GM18511 (cell line): ENCODE measurements at regions not wholly inside any gene's neighbourhood (a gene's known extent, or its start where the extent isn't known, plus 50 kb on each side); places are given as distances from the start of the nearest gene placed in this dataset.
"Not testable (repeated sequence)": the region's sequence is repeated elsewhere in the genome, so short reads cannot be mapped to it uniquely, and the experiment has no call there.

Source experiments
- ATAC-seq: cut with Tn5 transposase; IDR thresholded peaks from one replicate; pipeline ENCODE4 v1.9.1; 2021; ENCODE audit warnings: mild to moderate bottlenecking, moderate library complexity; ENCODE audit not compliant: unreplicated experiment

GRCh38 chrX:94814216-94814615, 1140.2 kb downstream of the FAM133A start:
- ATAC-seq: no peak

DNA sequence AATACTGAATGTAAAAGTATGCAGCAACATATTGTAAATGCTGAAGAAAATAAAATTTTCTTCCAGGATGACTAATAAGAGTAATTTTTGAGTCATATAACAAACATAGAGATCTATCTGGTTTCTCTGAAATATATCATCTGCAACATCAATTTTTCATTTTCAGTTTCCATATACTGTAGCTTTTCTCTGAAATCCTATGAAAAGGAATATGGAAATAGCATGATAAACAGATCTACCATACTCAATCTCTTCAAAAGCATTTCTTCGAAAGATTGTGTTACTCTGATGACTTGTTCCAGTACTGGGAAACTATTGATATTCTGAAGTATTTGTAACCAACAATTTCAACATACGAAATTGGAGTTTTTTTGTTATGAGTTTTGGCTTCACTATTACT, 1156.7 kb downstream of the FAM133A start:
- peak; percentile 74 for ATAC-seq

DNA sequence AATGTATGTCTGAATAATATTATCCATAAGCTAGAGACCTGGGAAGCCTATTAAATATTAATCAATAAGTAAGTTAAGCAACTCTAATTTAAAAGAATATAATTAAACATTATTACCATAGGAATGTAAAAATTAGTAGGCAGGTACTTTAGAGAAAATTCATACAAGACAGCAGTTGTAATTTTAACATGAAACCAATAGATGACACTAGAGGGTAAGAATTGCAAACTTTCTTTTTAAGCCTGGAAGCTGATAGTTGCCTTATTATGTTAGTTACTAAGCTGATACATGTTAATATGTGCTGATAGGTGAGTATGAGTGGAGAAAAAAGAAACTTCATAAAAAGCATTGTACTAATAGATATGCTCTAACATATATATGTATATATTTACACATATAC, 1157.4 kb downstream of the FAM133A start:
- ATAC-seq: no peak

DNA sequence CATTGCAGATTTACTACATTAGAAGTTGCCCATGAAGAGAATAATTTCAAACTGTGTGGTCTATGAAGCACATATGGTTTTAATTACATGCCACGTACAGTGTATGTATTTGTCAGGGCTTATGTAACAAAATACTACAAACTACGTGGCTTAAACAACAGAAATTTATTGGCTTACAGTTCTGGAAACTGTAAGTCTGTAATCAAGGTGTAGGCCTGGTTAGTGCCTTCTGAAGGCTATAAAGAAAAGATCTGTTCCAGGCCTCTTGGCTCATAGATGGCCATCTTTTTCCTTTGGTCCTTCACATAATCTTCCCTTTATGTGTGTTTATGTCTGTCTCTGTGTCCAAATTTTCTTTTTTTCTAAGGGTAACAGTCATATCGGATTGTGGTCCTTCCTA, 1160.2 kb downstream of the FAM133A start:
- no peak for ATAC-seq

DNA sequence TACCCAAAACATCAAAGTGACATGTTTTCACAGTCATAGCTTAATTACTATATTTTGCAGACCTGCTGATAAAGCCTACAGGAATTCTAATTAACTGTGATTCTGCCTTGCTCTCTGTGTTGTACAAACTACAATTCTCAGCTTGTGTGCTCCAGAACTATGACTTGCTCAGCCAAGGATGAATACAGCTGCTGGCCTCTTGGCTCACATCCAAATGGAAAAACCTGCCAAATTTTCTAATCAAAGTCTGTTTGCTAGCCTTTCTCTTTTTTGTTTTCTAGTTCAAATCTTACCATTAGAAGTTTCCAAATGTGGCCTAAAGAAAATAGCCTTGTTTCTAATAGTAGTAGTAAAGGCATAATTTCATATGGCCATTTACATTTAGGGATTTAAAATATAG, 1176.8 kb downstream of the FAM133A start:
- no peak for ATAC-seq

- ATAC-seq: no peak
Measured at GRCh38 chrX:94854251-94854650, 1180.2 kb downstream of the FAM133A start.

- not testable (repeated sequence) for ATAC-seq
Measured at GRCh38 chrX:94862470-94862869, 1188.5 kb downstream of the FAM133A start.

- ATAC-seq: no peak
Measured at GRCh38 chrX:94871640-94872039, 1197.6 kb downstream of the FAM133A start.

DNA sequence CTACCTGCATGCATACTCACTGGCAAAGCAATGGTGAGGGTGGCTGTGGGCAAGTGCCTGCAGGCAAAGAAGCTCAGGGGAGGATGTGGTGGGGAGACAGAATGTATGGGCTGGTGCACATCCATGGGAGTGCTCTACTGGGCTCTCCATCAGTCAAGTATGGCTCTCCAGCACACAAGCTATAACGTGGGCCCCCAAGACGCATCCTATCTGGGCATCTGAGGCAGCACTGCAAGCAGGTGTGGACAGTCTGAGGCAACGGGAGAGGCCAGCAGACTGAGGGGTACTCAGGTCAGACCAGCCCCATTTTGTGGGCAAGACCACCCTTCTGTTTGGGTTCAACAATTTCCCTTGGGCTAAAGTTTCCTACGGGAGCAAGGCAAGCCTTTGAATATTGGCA, 1227.8 kb downstream of the FAM133A start:
- ATAC-seq: no peak

DNA sequence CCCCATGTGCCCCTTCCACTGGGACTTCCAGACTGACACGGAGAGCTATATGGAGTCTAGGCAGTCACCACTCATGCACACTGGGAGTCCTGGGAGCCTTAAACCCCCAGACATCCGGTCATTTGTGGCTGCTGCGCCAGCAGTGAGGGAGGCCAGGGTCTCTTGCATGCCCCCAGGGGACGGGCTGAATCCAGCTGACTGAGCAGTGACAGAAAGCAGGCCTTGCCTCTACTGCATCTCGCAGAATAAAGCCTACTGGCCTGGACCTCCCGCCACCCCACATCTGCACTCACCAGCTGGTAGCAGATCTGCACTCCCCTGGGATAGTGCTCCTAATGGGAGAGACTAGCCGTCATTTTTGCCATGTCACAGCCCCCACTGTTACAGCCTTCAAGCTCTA, 1234.2 kb downstream of the FAM133A start:
- ATAC-seq: no peak

- no peak for ATAC-seq
Measured at GRCh38 chrX:94908648-94909047, 1234.6 kb downstream of the FAM133A start.

DNA sequence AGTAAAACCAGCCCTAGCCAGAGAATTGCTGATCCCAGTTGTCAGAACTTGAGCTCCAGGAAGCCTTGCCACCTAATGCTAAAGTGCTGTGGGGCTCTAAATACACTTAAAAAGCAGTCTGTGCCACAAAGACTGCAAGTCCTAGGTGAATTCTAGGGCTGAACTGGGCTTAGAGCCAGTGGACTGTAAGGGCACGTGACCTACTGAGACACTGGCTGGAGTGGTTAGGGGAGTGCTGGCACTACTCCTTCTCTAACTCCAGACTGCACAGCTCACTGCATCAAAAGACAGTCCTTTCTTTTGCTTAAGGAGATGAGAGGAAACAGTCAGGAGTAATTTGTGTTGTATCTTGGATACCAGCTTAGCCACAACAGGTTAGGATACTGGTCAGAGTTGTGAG, 1240.2 kb downstream of the FAM133A start:
- ATAC-seq: no peak

- peak; percentile 82 for ATAC-seq
Measured at GRCh38 chrX:94932278-94932965, 1258.4 kb downstream of the FAM133A start.

DNA sequence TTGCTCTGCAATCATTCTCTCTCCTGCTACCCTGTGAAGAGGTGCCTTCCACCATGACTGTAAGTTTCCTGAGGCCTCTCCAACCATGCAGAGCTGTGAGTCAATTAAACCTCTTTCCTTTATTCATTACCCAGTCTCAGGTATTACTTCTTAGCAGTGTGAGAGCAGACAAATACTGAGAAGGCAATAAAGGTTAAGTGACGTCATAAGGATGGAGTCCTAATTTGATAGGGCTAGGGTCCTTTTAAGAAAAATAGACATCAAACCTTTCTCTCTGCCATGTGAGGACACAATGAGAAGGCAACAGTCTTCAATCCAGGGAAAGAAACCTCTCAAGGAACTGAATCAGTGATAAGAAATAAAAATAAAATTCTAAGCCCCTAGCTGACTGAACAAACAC, 1262.7 kb downstream of the FAM133A start:
- ATAC-seq: no peak

DNA sequence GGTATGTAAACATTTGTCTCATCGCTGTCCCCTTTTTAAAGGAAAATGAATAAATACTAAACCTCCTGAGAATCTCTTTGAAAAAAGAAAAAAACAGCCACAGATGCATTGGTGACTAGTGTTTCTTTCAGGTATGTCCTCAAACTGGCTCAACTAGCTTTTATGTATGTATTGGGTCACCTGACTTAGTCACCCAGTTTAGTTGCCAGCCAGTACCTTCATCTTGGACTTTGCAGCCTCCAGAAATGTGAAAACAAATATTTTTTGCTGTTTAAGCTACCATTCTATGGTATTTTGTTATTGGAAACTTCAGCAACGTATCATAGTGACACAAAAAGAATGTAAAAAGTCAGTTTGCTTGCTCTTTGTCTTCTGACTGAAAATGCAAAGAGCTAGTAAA, 1263.5 kb downstream of the FAM133A start:
- ATAC-seq: no peak

GRCh38 chrX:94942603-94943002, 1268.6 kb downstream of the FAM133A start:
- ATAC-seq: no peak

GRCh38 chrX:94946137-94946536, 1272.1 kb downstream of the FAM133A start:
- ATAC-seq: not testable (repeated sequence)

DNA sequence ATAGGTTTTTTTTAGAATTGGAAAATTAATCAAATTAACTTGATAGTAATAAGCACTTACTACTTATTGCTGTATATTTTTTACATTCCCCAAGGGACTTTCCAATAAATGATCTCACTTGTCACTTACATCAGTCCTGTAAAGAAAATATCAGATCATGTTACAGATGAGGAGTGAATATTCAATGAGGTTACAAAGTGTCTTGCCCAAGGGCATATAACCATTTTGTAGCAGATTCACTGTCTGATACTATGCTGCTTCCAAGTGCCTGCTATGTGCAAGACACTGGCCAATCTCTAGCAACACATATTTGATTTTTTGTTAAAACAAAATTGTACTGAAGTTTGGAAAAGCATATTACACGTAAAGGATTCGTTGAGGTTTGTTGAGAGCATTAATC, 1287.7 kb downstream of the FAM133A start:
- no peak for ATAC-seq

DNA sequence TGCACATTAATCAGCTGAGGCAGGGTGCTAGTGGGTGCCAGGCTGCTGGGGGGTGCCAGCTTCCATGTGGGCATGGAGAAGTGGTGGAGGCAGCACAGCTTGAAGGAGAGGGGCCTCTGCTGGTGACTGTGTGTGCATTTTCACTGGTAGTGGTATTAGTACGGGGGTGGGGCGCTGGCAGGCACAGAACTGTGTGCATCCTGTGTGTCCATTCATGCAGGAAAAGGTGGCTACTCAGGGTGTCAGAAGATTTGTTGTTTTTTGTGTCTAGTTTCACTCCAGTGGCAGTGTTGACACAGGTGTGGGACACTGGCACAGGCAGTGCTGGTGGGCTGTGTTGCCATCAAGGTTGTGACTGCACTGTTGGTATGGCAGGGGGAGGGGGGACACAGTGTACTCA, 1303.6 kb downstream of the FAM133A start:
- ATAC-seq: no peak

DNA sequence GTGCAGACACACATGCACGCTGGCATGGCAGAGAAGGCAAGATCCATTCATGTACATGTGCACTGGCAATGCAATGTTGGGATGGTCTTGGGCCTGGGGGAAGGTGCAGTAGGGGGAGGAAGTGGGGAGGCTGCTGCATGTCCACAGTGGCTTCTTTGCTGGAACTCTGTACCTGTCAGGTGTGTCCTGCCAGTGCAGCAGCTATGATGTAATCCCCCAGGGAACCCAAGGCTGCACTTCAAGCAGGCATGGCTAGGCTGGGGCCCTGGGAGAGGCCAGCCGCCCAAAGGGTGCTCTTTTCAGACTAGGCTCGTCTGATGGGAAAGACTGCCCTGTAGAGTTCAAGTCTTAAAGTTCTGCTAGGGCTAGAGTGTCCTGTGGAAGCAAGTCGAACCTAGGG, 1304.0 kb downstream of the FAM133A start:
- no peak for ATAC-seq
